HL-60 (cell line): ENCODE measurements at regions not wholly inside any gene's neighbourhood (a gene's known extent, or its start where the extent isn't known, plus 50 kb on each side); places are given as distances from the start of the nearest gene placed in this dataset.

Experiments used
- DNase-seq, 2 experiments: peaks; one replicate each; pipeline ENCODE4 v3.0.0-alpha.2; 2010 to 2020; ENCODE audit warnings: low read depth in 1 of 2, low spot score in 1 of 2
- H3K27ac ChIP-seq: fragments of 250-450 bp; sonication (Bioruptor Pico); replicated peaks from 2 replicates; pipeline ENCODE4 v1.5.1; 2020; ENCODE audit warnings: mild to moderate bottlenecking, moderate library complexity
- H3K27me3 ChIP-seq: fragments of 250-450 bp; sonication (Bioruptor Pico); 2 replicates; pipeline ENCODE4 v1.5.1; 2021; ENCODE audit warnings: mild to moderate bottlenecking, moderate library complexity; ENCODE audit not compliant: insufficient read depth, poor library complexity, severe bottlenecking
- H3K4me3 ChIP-seq: replicated peaks from 2 replicates; pipeline ENCODE4 v1.5.1; 2011; ENCODE audit warnings: mild to moderate bottlenecking, control low read depth, low read length; ENCODE audit not compliant: insufficient read depth
- CTCF ChIP-seq: IDR thresholded peaks from one replicate; pipeline ENCODE4 v1.5.1; 2011; ENCODE audit warnings: low read length, control low read depth, inconsistent platforms; ENCODE audit not compliant: insufficient read depth
- GABPA ChIP-seq: IDR thresholded peaks from 2 replicates; pipeline ENCODE4 v1.6.1; 2012; ENCODE audit warnings: low read depth
- POLR2AphosphoS5 ChIP-seq: IDR thresholded peaks from 2 replicates; pipeline ENCODE4 v1.6.1; 2012; ENCODE audit warnings: low read depth
- SPI1 ChIP-seq: IDR thresholded peaks from 2 replicates; pipeline ENCODE4 v1.6.1; 2012; ENCODE audit warnings: low read depth, mild to moderate bottlenecking, borderline replicate concordance
- TF ChIP-seq, protein P1 (sequence below): IDR thresholded peaks from 2 replicates; pipeline ENCODE4 v1.6.1; 2012; ENCODE audit warnings: low read depth; ENCODE audit not compliant: insufficient replicate concordance

GRCh38 chr12:39071611-39072010 lies 166.2 kb upstream of the CPNE8 start:
- TF ChIP-seq, protein P1, sequence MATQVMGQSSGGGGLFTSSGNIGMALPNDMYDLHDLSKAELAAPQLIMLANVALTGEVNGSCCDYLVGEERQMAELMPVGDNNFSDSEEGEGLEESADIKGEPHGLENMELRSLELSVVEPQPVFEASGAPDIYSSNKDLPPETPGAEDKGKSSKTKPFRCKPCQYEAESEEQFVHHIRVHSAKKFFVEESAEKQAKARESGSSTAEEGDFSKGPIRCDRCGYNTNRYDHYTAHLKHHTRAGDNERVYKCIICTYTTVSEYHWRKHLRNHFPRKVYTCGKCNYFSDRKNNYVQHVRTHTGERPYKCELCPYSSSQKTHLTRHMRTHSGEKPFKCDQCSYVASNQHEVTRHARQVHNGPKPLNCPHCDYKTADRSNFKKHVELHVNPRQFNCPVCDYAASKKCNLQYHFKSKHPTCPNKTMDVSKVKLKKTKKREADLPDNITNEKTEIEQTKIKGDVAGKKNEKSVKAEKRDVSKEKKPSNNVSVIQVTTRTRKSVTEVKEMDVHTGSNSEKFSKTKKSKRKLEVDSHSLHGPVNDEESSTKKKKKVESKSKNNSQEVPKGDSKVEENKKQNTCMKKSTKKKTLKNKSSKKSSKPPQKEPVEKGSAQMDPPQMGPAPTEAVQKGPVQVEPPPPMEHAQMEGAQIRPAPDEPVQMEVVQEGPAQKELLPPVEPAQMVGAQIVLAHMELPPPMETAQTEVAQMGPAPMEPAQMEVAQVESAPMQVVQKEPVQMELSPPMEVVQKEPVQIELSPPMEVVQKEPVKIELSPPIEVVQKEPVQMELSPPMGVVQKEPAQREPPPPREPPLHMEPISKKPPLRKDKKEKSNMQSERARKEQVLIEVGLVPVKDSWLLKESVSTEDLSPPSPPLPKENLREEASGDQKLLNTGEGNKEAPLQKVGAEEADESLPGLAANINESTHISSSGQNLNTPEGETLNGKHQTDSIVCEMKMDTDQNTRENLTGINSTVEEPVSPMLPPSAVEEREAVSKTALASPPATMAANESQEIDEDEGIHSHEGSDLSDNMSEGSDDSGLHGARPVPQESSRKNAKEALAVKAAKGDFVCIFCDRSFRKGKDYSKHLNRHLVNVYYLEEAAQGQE, result no peak
- TF ChIP-seq SPI1 (no peak), POLR2AphosphoS5 (no peak), CTCF (no peak), GABPA (no peak)
- no peak overlapping the region for H3K4me3 ChIP-seq
- H3K27me3 ChIP-seq, result no peaks in the 10 kb centered on the region
- DNase-seq, result no peak
- no peak overlapping the region for H3K27ac ChIP-seq

GRCh38 chr12:39070775-39071174 lies 165.4 kb upstream of the CPNE8 start:
- Histone ChIP-seq H3K4me3 (no peak overlapping the region), H3K27me3 (no peaks in the 10 kb centered on the region), H3K27ac (no peak overlapping the region)
- TF ChIP-seq GABPA, result no peak
- no peak for TF ChIP-seq POLR2AphosphoS5
- TF ChIP-seq CTCF, result no peak
- TF ChIP-seq, protein P1, result no peak
- no peak for TF ChIP-seq SPI1
- no peak for DNase-seq

DNA sequence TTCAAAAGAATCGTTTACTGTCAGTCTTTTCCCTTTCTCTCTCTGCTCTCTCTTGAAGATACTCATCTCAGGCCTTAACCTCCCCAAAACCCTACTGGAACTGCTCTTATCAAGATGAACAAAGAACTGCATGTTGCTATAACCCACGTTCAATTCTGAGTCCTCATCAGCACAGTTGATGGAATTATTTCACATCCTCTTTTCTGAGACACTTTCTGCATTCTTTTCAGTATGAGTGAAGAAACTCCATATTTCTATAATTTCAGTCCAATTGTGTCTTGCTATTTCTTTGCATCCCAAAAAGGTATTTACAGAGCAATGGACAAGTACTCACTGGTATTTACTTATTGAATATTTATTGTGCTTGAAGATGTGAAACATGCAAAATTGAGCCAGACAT lies 160.1 kb upstream of the CPNE8 start:
- TF ChIP-seq POLR2AphosphoS5 (no peak), GABPA (no peak)
- TF ChIP-seq, protein P1, result no peak
- no peak overlapping the region for H3K4me3 ChIP-seq
- DNase-seq, result no peak

GRCh38 chr12:39064708-39065107 lies 159.3 kb upstream of the CPNE8 start:
- no peak overlapping the region for H3K27ac ChIP-seq
- DNase-seq, result no peak

More for the DNA sequence above, 160.1 kb upstream of the CPNE8 start:
- Histone ChIP-seq H3K27ac (no peak overlapping the region), H3K27me3 (no peaks in the 10 kb centered on the region)

More at GRCh38 chr12:39064708-39065107, 159.3 kb upstream of the CPNE8 start:
- no peak overlapping the region for H3K4me3 ChIP-seq
- H3K27me3 ChIP-seq, result no peaks in the 10 kb centered on the region
- TF ChIP-seq GABPA (no peak), CTCF (no peak), SPI1 (no peak), POLR2AphosphoS5 (no peak)
- TF ChIP-seq, protein P1, result no peak
